Loucy (cell line): ENCODE measurements at regions not wholly inside any gene's neighbourhood (a gene's known extent, or its start where the extent isn't known, plus 50 kb on each side); places are given as distances from the start of the nearest gene placed in this dataset.

Experiments used
- H2AFZ ChIP-seq: fragments of 200-600 bp; sonication (generic); 2 replicates; pipeline ENCODE4 v1.6.0; 2016; ENCODE audit warnings: antibody characterized with exemption, mild to moderate bottlenecking, low read length, moderate library complexity
- H3F3A ChIP-seq: fragments of 200-600 bp; 2 replicates; pipeline ENCODE4 v1.6.0; 2016; ENCODE audit warnings: antibody characterized with exemption, low read depth, mild to moderate bottlenecking
- H3K27me3 ChIP-seq: fragments of 200-600 bp; sonication (generic); 2 replicates; pipeline ENCODE4 v1.6.1; 2014; ENCODE audit warnings: low read length, mild to moderate bottlenecking; ENCODE audit not compliant: insufficient read depth, poor library complexity, severe bottlenecking
- H3K36me3 ChIP-seq: fragments of 200-600 bp; sonication (generic); 2 replicates; pipeline ENCODE4 v1.6.1; 2016; ENCODE audit warnings: low read length; ENCODE audit not compliant: insufficient read depth
- H3K4me1 ChIP-seq: fragments of 200-600 bp; sonication (generic); 2 replicates; pipeline ENCODE4 v1.5.1; 2014; ENCODE audit warnings: low read length, mild to moderate bottlenecking; ENCODE audit not compliant: insufficient read depth, poor library complexity, severe bottlenecking
- H3K4me2 ChIP-seq: fragments of 200-600 bp; sonication (generic); 2 replicates; pipeline ENCODE4 v1.6.0; 2014; ENCODE audit warnings: antibody characterized with exemption, low read length, low read depth, mild to moderate bottlenecking; ENCODE audit not compliant: poor library complexity, severe bottlenecking
- H3K4me3 ChIP-seq: fragments of 200-600 bp; sonication (generic); 2 replicates; pipeline ENCODE4 v1.5.1; 2014; ENCODE audit warnings: low read length, mild to moderate bottlenecking, mixed read lengths; ENCODE audit not compliant: poor library complexity, severe bottlenecking
- H3K79me2 ChIP-seq: fragments of 200-600 bp; sonication (generic); 2 replicates; pipeline ENCODE4 v1.6.1; 2014; ENCODE audit warnings: low read length; ENCODE audit not compliant: insufficient read depth
- H3K9ac ChIP-seq: fragments of 200-600 bp; sonication (generic); 2 replicates; pipeline ENCODE4 v1.6.0; 2014; ENCODE audit warnings: mild to moderate bottlenecking, low read depth, low read length, moderate library complexity; ENCODE audit not compliant: poor library complexity, severe bottlenecking
- H3K9me2 ChIP-seq: fragments of 200-600 bp; sonication (generic); replicated peaks from 2 replicates; pipeline ENCODE4 v1.6.1; 2016; ENCODE audit warnings: low read depth, low read length, mixed read lengths
- H3K9me3 ChIP-seq: fragments of 200-600 bp; sonication (generic); 2 replicates; pipeline ENCODE4 v1.6.1; 2014; ENCODE audit warnings: mild to moderate bottlenecking, antibody characterized with exemption, low read length, low read depth; ENCODE audit not compliant: insufficient read depth
- H4K20me1 ChIP-seq: fragments of 200-600 bp; sonication (generic); 2 replicates; pipeline ENCODE4 v1.6.0; 2014; ENCODE audit warnings: antibody characterized with exemption, low read length, mild to moderate bottlenecking; ENCODE audit not compliant: insufficient read depth, poor library complexity, severe bottlenecking
- EZH2phosphoT487 ChIP-seq: fragments of 200-600 bp; IDR thresholded peaks from 2 replicates; pipeline ENCODE4 v1.6.1; 2018; ENCODE audit warnings: antibody characterized with exemption, mild to moderate bottlenecking, moderate library complexity, borderline replicate concordance
- TF ChIP-seq, protein P1 (sequence below): fragments of 200-600 bp; sonication (generic); conservative IDR thresholded peaks from 2 replicates; pipeline ENCODE4 v1.5.1; 2014; ENCODE audit warnings: mild to moderate bottlenecking, antibody characterized with exemption, low read length

DNA sequence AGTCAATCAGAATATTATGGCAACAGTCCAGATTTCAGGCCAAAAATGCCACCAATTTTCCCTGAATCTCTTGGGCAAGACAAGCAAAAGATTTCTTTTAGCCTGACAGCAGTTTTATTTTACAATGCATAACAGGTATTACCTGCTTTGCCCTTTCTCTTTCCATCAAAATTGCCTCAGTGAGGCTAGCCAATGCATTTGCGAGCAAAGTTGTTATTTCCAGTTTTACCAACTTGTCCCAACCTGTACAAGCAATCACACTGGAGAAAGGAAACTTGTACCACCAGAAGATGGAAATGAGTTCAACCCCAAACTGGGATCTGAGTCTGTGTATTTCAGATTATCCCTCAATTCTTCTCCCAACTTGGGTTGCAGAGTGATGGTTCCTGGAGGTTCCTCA is 279.9 kb upstream of the CDYL start:
- no peaks in the 10 kb centered on the region for H3K9me3 ChIP-seq
- no peaks in the 10 kb centered on the region for H3K9me2 ChIP-seq
- no peaks in the 10 kb centered on the region for H3K36me3 ChIP-seq
- no peaks in the 10 kb centered on the region for H3K79me2 ChIP-seq
- no peak overlapping the region for H3K4me2 ChIP-seq
- H3K4me1 ChIP-seq, result no peaks in the 10 kb centered on the region
- no peak overlapping the region for H2AFZ ChIP-seq
- no peaks in the 10 kb centered on the region for H3F3A ChIP-seq
- TF ChIP-seq EZH2phosphoT487, result no peak
- TF ChIP-seq, protein P1, sequence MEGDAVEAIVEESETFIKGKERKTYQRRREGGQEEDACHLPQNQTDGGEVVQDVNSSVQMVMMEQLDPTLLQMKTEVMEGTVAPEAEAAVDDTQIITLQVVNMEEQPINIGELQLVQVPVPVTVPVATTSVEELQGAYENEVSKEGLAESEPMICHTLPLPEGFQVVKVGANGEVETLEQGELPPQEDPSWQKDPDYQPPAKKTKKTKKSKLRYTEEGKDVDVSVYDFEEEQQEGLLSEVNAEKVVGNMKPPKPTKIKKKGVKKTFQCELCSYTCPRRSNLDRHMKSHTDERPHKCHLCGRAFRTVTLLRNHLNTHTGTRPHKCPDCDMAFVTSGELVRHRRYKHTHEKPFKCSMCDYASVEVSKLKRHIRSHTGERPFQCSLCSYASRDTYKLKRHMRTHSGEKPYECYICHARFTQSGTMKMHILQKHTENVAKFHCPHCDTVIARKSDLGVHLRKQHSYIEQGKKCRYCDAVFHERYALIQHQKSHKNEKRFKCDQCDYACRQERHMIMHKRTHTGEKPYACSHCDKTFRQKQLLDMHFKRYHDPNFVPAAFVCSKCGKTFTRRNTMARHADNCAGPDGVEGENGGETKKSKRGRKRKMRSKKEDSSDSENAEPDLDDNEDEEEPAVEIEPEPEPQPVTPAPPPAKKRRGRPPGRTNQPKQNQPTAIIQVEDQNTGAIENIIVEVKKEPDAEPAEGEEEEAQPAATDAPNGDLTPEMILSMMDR, result no peak
- H3K4me3 ChIP-seq, result no peak overlapping the region
- H4K20me1 ChIP-seq, result no peaks in the 10 kb centered on the region
- no peaks in the 10 kb centered on the region for H3K27me3 ChIP-seq
- no peak overlapping the region for H3K9ac ChIP-seq

GRCh38 chr6:4491501-4492260 is 284.5 kb upstream of the CDYL start:
- H3K9me3 ChIP-seq, result no peaks in the 10 kb centered on the region; the same call in 1 of the 2 replicates
- no peaks in the 10 kb centered on the region for H3F3A ChIP-seq
- no peak overlapping the region for H3K9ac ChIP-seq
- H4K20me1 ChIP-seq, result no peaks in the 10 kb centered on the region
- no peaks in the 10 kb centered on the region for H3K79me2 ChIP-seq
- H3K4me3 ChIP-seq, result no peak overlapping the region
- TF ChIP-seq, protein P1, result no peak
- no peak for TF ChIP-seq EZH2phosphoT487
- no peaks in the 10 kb centered on the region for H3K4me1 ChIP-seq
- H3K36me3 ChIP-seq, result no peaks in the 10 kb centered on the region
- H3K9me2 ChIP-seq, result no peaks in the 10 kb centered on the region
- H3K4me2 ChIP-seq, result no peak overlapping the region
- H3K27me3 ChIP-seq, result no peaks in the 10 kb centered on the region
- H2AFZ ChIP-seq, result no peak overlapping the region

DNA sequence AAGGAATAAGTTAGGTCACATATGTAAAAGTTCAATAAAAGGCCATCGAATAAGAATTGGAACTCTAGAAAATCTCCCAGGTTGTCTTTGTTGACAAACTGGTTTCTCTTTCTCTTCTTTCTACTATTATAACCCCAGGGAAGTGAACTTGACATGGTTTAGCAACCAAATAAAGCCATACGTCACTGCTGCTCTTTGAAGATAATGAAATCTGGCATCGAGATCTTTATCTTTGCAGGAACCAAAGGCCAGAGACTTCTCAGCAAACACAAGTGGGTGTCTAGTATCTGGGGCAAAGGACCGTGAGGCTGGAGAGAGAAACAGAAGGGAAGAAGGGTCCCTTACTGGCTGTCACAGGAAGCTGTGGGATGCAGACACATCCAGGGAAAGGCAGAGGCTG is 286.7 kb upstream of the CDYL start:
- Histone ChIP-seq H2AFZ (no peak overlapping the region), H3K9ac (no peak overlapping the region), H3K27me3 (no peaks in the 10 kb centered on the region), H3F3A (no peaks in the 10 kb centered on the region), H3K9me2 (no peaks in the 10 kb centered on the region), H3K9me3 (no peaks in the 10 kb centered on the region; the same call in 1 of the 2 replicates), H4K20me1 (no peaks in the 10 kb centered on the region), H3K79me2 (no peaks in the 10 kb centered on the region), H3K4me3 (no peak overlapping the region), H3K36me3 (no peaks in the 10 kb centered on the region), H3K4me1 (no peaks in the 10 kb centered on the region), H3K4me2 (peak overlapping the region; percentile 19)
- TF ChIP-seq EZH2phosphoT487, result no peak
- TF ChIP-seq, protein P1, result no peak
